ENCODE measurements at regions not wholly inside any gene's neighbourhood (a gene's known extent, or its start where the extent isn't known, plus 50 kb on each side); places are given as distances from the start of the nearest gene placed in this dataset.

GRCh38 chr11:111019871-111020670 lies 225.5 kb upstream of the POU2AF2 start:
- Histone ChIP-seq H3K36me3 (no peaks in the 10 kb centered on the region), H3K4me3 (no peak overlapping the region)

GRCh38 chr11:111019451-111019850 lies 226.1 kb upstream of the POU2AF2 start:
- H3K4me1 ChIP-seq (replicated peaks) = no peaks in the 10 kb centered on the region
- H3K36me3 ChIP-seq = no peaks in the 10 kb centered on the region
- no peak for DNase-seq (ENCODE audit: low read depth in 1 of 2, low spot score in 2 of 2)
- H3K9me3 ChIP-seq (replicated peaks) = no peaks in the 10 kb centered on the region
- no peak overlapping the region for H3K4me3 ChIP-seq
- H3K27ac ChIP-seq = no peak overlapping the region
- no peaks in the 10 kb centered on the region for H3K27me3 ChIP-seq (replicated peaks)

More at GRCh38 chr11:111019871-111020670, 225.5 kb upstream of the POU2AF2 start:
- H3K27me3 ChIP-seq (replicated peaks) = no peaks in the 10 kb centered on the region
- H3K9me3 ChIP-seq (replicated peaks) = no peaks in the 10 kb centered on the region
- H3K27ac ChIP-seq = no peak overlapping the region
- no peaks in the 10 kb centered on the region for H3K4me1 ChIP-seq (replicated peaks)
- DNase-seq (ENCODE audit: low read depth in 1 of 2, low spot score in 2 of 2) = no peak

GRCh38 chr11:111018566-111018965 lies 227.0 kb upstream of the POU2AF2 start:
- no peaks in the 10 kb centered on the region for H3K36me3 ChIP-seq
- no peak overlapping the region for H3K27ac ChIP-seq
- no peaks in the 10 kb centered on the region for H3K9me3 ChIP-seq (replicated peaks)
- H3K4me1 ChIP-seq (replicated peaks) = no peaks in the 10 kb centered on the region
- no peak for DNase-seq (ENCODE audit: low read depth in 1 of 2, low spot score in 2 of 2)
- H3K4me3 ChIP-seq = no peak overlapping the region
- no peaks in the 10 kb centered on the region for H3K27me3 ChIP-seq (replicated peaks)

GRCh38 chr11:111012491-111012890 lies 233.0 kb upstream of the POU2AF2 start:
- no peak for DNase-seq (ENCODE audit: low read depth in 1 of 2, low spot score in 2 of 2)
- H3K27me3 ChIP-seq (replicated peaks) = no peaks in the 10 kb centered on the region
- no peak overlapping the region for H3K4me3 ChIP-seq
- H3K36me3 ChIP-seq = no peaks in the 10 kb centered on the region
- no peak overlapping the region for H3K27ac ChIP-seq
- no peaks in the 10 kb centered on the region for H3K4me1 ChIP-seq (replicated peaks)
- no peaks in the 10 kb centered on the region for H3K9me3 ChIP-seq (replicated peaks)

GRCh38 chr11:111011275-111011594 lies 234.3 kb upstream of the POU2AF2 start:
- Histone ChIP-seq H3K36me3 (no peaks in the 10 kb centered on the region), H3K4me1 (replicated peaks) (no peaks in the 10 kb centered on the region), H3K27me3 (replicated peaks) (no peaks in the 10 kb centered on the region), H3K27ac (no peak overlapping the region), H3K9me3 (replicated peaks) (no peaks in the 10 kb centered on the region), H3K4me3 (no peak overlapping the region)
- DNase-seq (ENCODE audit: low read depth in 1 of 2, low spot score in 2 of 2) = no peak

- Histone ChIP-seq H3K27ac (no peak overlapping the region), H3K9me3 (replicated peaks) (no peaks in the 10 kb centered on the region), H3K4me3 (no peak overlapping the region), H3K27me3 (replicated peaks) (no peaks in the 10 kb centered on the region), H3K4me1 (replicated peaks) (no peaks in the 10 kb centered on the region), H3K36me3 (no peaks in the 10 kb centered on the region)
- no peak for DNase-seq (ENCODE audit: low read depth in 1 of 2, low spot score in 2 of 2)
These were observed 234.9 kb upstream of the POU2AF2 start for GRCh38 chr11:111010391-111011274.

GRCh38 chr11:111006227-111006626 lies 239.3 kb upstream of the POU2AF2 start:
- no peak for DNase-seq (ENCODE audit: low read depth in 1 of 2, low spot score in 2 of 2)
- Histone ChIP-seq H3K27ac (no peak overlapping the region), H3K9me3 (replicated peaks) (no peaks in the 10 kb centered on the region), H3K4me1 (replicated peaks) (peaks cover 6% of the 10 kb centered on the region; the same call in 1 of the 2 replicates), H3K36me3 (no peaks in the 10 kb centered on the region), H3K27me3 (replicated peaks) (no peaks in the 10 kb centered on the region), H3K4me3 (no peak overlapping the region)

GRCh38 chr11:111001986-111002611 lies 243.4 kb upstream of the POU2AF2 start:
- Histone ChIP-seq H3K4me3 (no peak overlapping the region), H3K27me3 (replicated peaks) (no peaks in the 10 kb centered on the region), H3K27ac (no peak overlapping the region)

GRCh38 chr11:111001081-111001430 lies 244.5 kb upstream of the POU2AF2 start:
- no peak overlapping the region for H3K4me3 ChIP-seq

More at GRCh38 chr11:111001986-111002611, 243.4 kb upstream of the POU2AF2 start:
- no peaks in the 10 kb centered on the region for H3K36me3 ChIP-seq
- H3K4me1 ChIP-seq (replicated peaks) = peaks cover 9% of the 10 kb centered on the region; the same call in 1 of the 2 replicates
- H3K9me3 ChIP-seq (replicated peaks) = no peaks in the 10 kb centered on the region
- peak in 1 of 2 experiments; percentile 3 for DNase-seq (ENCODE audit: low read depth in 1 of 2, low spot score in 2 of 2)

GRCh38 chr11:111000400-111001080 lies 245.0 kb upstream of the POU2AF2 start:
- peaks cover 9% of the 10 kb centered on the region; the same call in 1 of the 2 replicates for H3K4me1 ChIP-seq (replicated peaks)
- H3K36me3 ChIP-seq = no peaks in the 10 kb centered on the region
- DNase-seq (ENCODE audit: low read depth in 1 of 2, low spot score in 2 of 2) = no peak
- H3K27me3 ChIP-seq (replicated peaks) = no peaks in the 10 kb centered on the region
- no peak overlapping the region for H3K4me3 ChIP-seq
- H3K27ac ChIP-seq = no peak overlapping the region
- no peaks in the 10 kb centered on the region for H3K9me3 ChIP-seq (replicated peaks)

More at GRCh38 chr11:111001081-111001430, 244.5 kb upstream of the POU2AF2 start:
- Histone ChIP-seq H3K4me1 (replicated peaks) (peaks cover 9% of the 10 kb centered on the region; the same call in 1 of the 2 replicates), H3K27ac (no peak overlapping the region), H3K27me3 (replicated peaks) (no peaks in the 10 kb centered on the region), H3K36me3 (no peaks in the 10 kb centered on the region), H3K9me3 (replicated peaks) (no peaks in the 10 kb centered on the region)
- DNase-seq (ENCODE audit: low read depth in 1 of 2, low spot score in 2 of 2) = no peak

GRCh38 chr11:110992481-110992880 lies 253.0 kb upstream of the POU2AF2 start:
- Histone ChIP-seq H3K9me3 (replicated peaks) (no peaks in the 10 kb centered on the region), H3K27me3 (replicated peaks) (no peaks in the 10 kb centered on the region), H3K27ac (no peak overlapping the region), H3K36me3 (no peaks in the 10 kb centered on the region), H3K4me3 (no peak overlapping the region), H3K4me1 (replicated peaks) (no peaks in the 10 kb centered on the region)
- DNase-seq (ENCODE audit: low read depth in 1 of 2, low spot score in 2 of 2) = no peak

- H3K36me3 ChIP-seq = no peaks in the 10 kb centered on the region
- no peak overlapping the region for H3K27ac ChIP-seq
- no peak overlapping the region for H3K4me3 ChIP-seq
- no peaks in the 10 kb centered on the region for H3K27me3 ChIP-seq (replicated peaks)
- H3K9me3 ChIP-seq (replicated peaks) = no peaks in the 10 kb centered on the region
- no peaks in the 10 kb centered on the region for H3K4me1 ChIP-seq (replicated peaks)
- no peak for DNase-seq (ENCODE audit: low read depth in 1 of 2, low spot score in 2 of 2)
These were observed 253.7 kb upstream of the POU2AF2 start for GRCh38 chr11:110991661-110992355.

- no peak for DNase-seq (ENCODE audit: low read depth in 1 of 2, low spot score in 2 of 2)
- no peaks in the 10 kb centered on the region for H3K36me3 ChIP-seq
- H3K4me1 ChIP-seq (replicated peaks) = no peaks in the 10 kb centered on the region
- H3K27me3 ChIP-seq (replicated peaks) = no peaks in the 10 kb centered on the region
- H3K9me3 ChIP-seq (replicated peaks) = no peaks in the 10 kb centered on the region
- H3K27ac ChIP-seq = no peak overlapping the region
- no peak overlapping the region for H3K4me3 ChIP-seq
These were observed 255.2 kb upstream of the POU2AF2 start for GRCh38 chr11:110990311-110990710.

All from SJSA1 (cell line).